G401.6 (cell line): ENCODE measurements at regions not wholly inside any gene's neighbourhood (a gene's known extent, or its start where the extent isn't known, plus 50 kb on each side); places are given as distances from the start of the nearest gene placed in this dataset.
"Not testable (repeated sequence)": the region's sequence is repeated elsewhere in the genome, so short reads cannot be mapped to it uniquely, and the experiment has no call there.

Experiments used
- FAIRE-seq: peaks from 2 replicates; lab custom pipeline; 2012; peaks lifted over from hg19 to GRCh38; lab: Jason Lieb, UNC

GRCh38 chr12:93214523-93215289 is 163.0 kb upstream of the NUDT4 start:
- FAIRE-seq, result no peak

GRCh38 chr12:93215290-93215678 is 162.4 kb upstream of the NUDT4 start:
- no peak for FAIRE-seq

- FAIRE-seq, result no peak
Measured at GRCh38 chr12:93219947-93220346, 157.8 kb upstream of the NUDT4 start.

GRCh38 chr12:93221841-93222240 is 155.9 kb upstream of the NUDT4 start:
- FAIRE-seq, result no peak

- FAIRE-seq, result no peak
Measured at GRCh38 chr12:93223440-93224426, 154.0 kb upstream of the NUDT4 start.

- FAIRE-seq, result no peak
Measured at GRCh38 chr12:93225094-93225493, 152.6 kb upstream of the NUDT4 start.

GRCh38 chr12:93226361-93226760 is 151.4 kb upstream of the NUDT4 start:
- no peak for FAIRE-seq

- FAIRE-seq, result no peak
Measured at GRCh38 chr12:93229494-93230325, 148.0 kb upstream of the NUDT4 start.

- FAIRE-seq, result no peak
Measured at GRCh38 chr12:93230326-93230720, 147.4 kb upstream of the NUDT4 start.

GRCh38 chr12:93231938-93232337 is 145.8 kb upstream of the NUDT4 start:
- no peak for FAIRE-seq

- no peak for FAIRE-seq
Measured at GRCh38 chr12:93234641-93235040, 143.1 kb upstream of the NUDT4 start.

GRCh38 chr12:93235881-93236280 is 141.8 kb upstream of the NUDT4 start:
- no peak for FAIRE-seq

- FAIRE-seq, result no peak
Measured at GRCh38 chr12:93237235-93237915, 140.3 kb upstream of the NUDT4 start.

GRCh38 chr12:93238512-93239262 is 139.0 kb upstream of the NUDT4 start:
- not testable (repeated sequence) for FAIRE-seq

GRCh38 chr12:93239789-93240188 is 137.9 kb upstream of the NUDT4 start:
- not testable (repeated sequence) for FAIRE-seq

GRCh38 chr12:93242154-93242972 is 135.4 kb upstream of the NUDT4 start:
- FAIRE-seq, result no peak

- no peak for FAIRE-seq
Measured at GRCh38 chr12:93243382-93243688, 134.4 kb upstream of the NUDT4 start.

- no peak for FAIRE-seq
Measured at GRCh38 chr12:93243689-93244513, 133.8 kb upstream of the NUDT4 start.

- no peak for FAIRE-seq
Measured at GRCh38 chr12:93244514-93245077, 133.1 kb upstream of the NUDT4 start.
